H9 (cell line): ENCODE measurements at regions not wholly inside any gene's neighbourhood (a gene's known extent, or its start where the extent isn't known, plus 50 kb on each side); places are given as distances from the start of the nearest gene placed in this dataset.

Experiments
- DNase-seq: peaks from one replicate; pipeline ENCODE4 v3.0.0-alpha.2; 2017
- H2AFZ ChIP-seq: one replicate; pipeline ENCODE4 v1.6.1; 2013; ENCODE audit warnings: mild to moderate bottlenecking, low read length, control low read depth, moderate library complexity
- H2AK5ac ChIP-seq: 2 replicates; pipeline ENCODE4 v1.6.1; 2013; ENCODE audit warnings: low read length, control low read depth, mixed read lengths; ENCODE audit not compliant: insufficient read length
- H2BK120ac ChIP-seq: one replicate; pipeline ENCODE4 v1.6.1; 2013; ENCODE audit warnings: low read depth, mild to moderate bottlenecking, low read length, control low read depth, inconsistent platforms; ENCODE audit not compliant: poor library complexity, severe bottlenecking
- H2BK12ac ChIP-seq: 2 replicates; pipeline ENCODE4 v1.6.1; 2013; ENCODE audit warnings: low read length, control low read depth, mixed read lengths, low read depth; ENCODE audit not compliant: insufficient read length
- H2BK15ac ChIP-seq: 2 replicates; pipeline ENCODE4 v1.6.1; 2013; ENCODE audit warnings: low read depth, low read length, control low read depth
- H2BK20ac ChIP-seq: one replicate; pipeline ENCODE4 v1.6.1; 2013; ENCODE audit warnings: low read depth, mild to moderate bottlenecking, low read length, control low read depth, inconsistent platforms; ENCODE audit not compliant: poor library complexity, severe bottlenecking
- H2BK5ac ChIP-seq: 2 replicates; pipeline ENCODE4 v1.6.1; 2013; ENCODE audit warnings: low read length, control low read depth, mixed read lengths; ENCODE audit not compliant: insufficient read length
- H3K14ac ChIP-seq: 2 replicates; pipeline ENCODE4 v1.6.1; 2013; ENCODE audit warnings: low read length, control low read depth; ENCODE audit not compliant: insufficient read depth
- H3K18ac ChIP-seq: 2 replicates; pipeline ENCODE4 v1.6.1; 2013; ENCODE audit warnings: low read depth, mild to moderate bottlenecking, mixed read lengths, low read length, control low read depth; ENCODE audit not compliant: insufficient read length
- H3K23ac ChIP-seq: 2 replicates; pipeline ENCODE4 v1.6.1; 2013; ENCODE audit warnings: low read length, control low read depth, mixed read lengths, low read depth; ENCODE audit not compliant: insufficient read length
- H3K23me2 ChIP-seq: 2 replicates; pipeline ENCODE4 v1.6.1; 2013; ENCODE audit warnings: low read depth, mild to moderate bottlenecking, mixed read lengths, low read length, control low read depth; ENCODE audit not compliant: insufficient read length, poor library complexity, severe bottlenecking
- H3K27ac ChIP-seq: 2 replicates; pipeline ENCODE4 v1.5.1; 2013; ENCODE audit warnings: low read length, control low read depth, mixed read lengths, low read depth; ENCODE audit not compliant: insufficient read length
- H3K27me3 ChIP-seq: 2 replicates; pipeline ENCODE4 v1.6.1; 2013; ENCODE audit warnings: low read length, control low read depth, inconsistent platforms; ENCODE audit not compliant: insufficient read depth
- H3K4ac ChIP-seq: 2 replicates; pipeline ENCODE4 v1.6.1; 2013; ENCODE audit warnings: low read depth, mild to moderate bottlenecking, control low read depth, inconsistent platforms, low read length, moderate library complexity
- H3K4me1 ChIP-seq: 2 replicates; pipeline ENCODE4 v1.6.1; 2013; ENCODE audit warnings: low read length, control low read depth, inconsistent platforms; ENCODE audit not compliant: insufficient read depth
- H3K4me2 ChIP-seq: 2 replicates; pipeline ENCODE4 v1.6.1; 2013; ENCODE audit warnings: low read length, control low read depth, mixed read lengths; ENCODE audit not compliant: insufficient read length, insufficient read depth
- H3K56ac ChIP-seq: 2 replicates; pipeline ENCODE4 v1.6.1; 2013; ENCODE audit warnings: low read depth, mild to moderate bottlenecking, mixed read lengths, low read length, control low read depth; ENCODE audit not compliant: insufficient read length
- H3K79me1 ChIP-seq: 2 replicates; pipeline ENCODE4 v1.6.1; 2013; ENCODE audit warnings: low read depth, mild to moderate bottlenecking, moderate library complexity, low read length, control low read depth, inconsistent platforms; ENCODE audit not compliant: insufficient read depth, poor library complexity, severe bottlenecking
- H3K79me2 ChIP-seq: 2 replicates; pipeline ENCODE4 v1.6.1; 2013; ENCODE audit warnings: low read length, control low read depth, inconsistent platforms; ENCODE audit not compliant: insufficient read depth
- H3K9ac ChIP-seq: 2 replicates; pipeline ENCODE4 v1.6.1; 2013; ENCODE audit warnings: low read length, control low read depth, mixed read lengths; ENCODE audit not compliant: insufficient read length; ENCODE audit errors: extremely low read depth
- H3K9me3 ChIP-seq: one replicate; pipeline ENCODE4 v1.6.1; 2013; ENCODE audit warnings: low read depth, low read length, inconsistent platforms; ENCODE audit not compliant: control insufficient read depth
- H3T11ph ChIP-seq: one replicate; pipeline ENCODE4 v1.6.1; 2013; ENCODE audit warnings: mild to moderate bottlenecking, low read length, control low read depth, inconsistent platforms
- H4K20me1 ChIP-seq: one replicate; pipeline ENCODE4 v1.6.1; 2013; ENCODE audit not compliant: control insufficient read depth, insufficient read length, insufficient read depth
- H4K5ac ChIP-seq: 2 replicates; pipeline ENCODE4 v1.6.1; 2013; ENCODE audit warnings: low read depth, mild to moderate bottlenecking, mixed read lengths, low read length, control low read depth; ENCODE audit not compliant: insufficient read length
- H4K8ac ChIP-seq: replicated peaks from 2 replicates; pipeline ENCODE4 v1.6.1; 2013; ENCODE audit warnings: low read length, control low read depth, mixed read lengths, low read depth; ENCODE audit not compliant: insufficient read length
- H4K91ac ChIP-seq: 2 replicates; pipeline ENCODE4 v1.6.1; 2013; ENCODE audit warnings: low read depth, mild to moderate bottlenecking, moderate library complexity, mixed read lengths, low read length, control low read depth; ENCODE audit not compliant: insufficient read length
- H3K27ac Mint-ChIP-seq, 3 experiments: 2 replicates in 2 of 3; 3 replicates in 1 of 3; pipeline ENCODE4 v1.8.0; 2020 to 2021; ENCODE audit warnings: mixed read lengths in 3 of 3, mild to moderate bottlenecking in 1 of 3, moderate library complexity in 1 of 3
- H3K27me3 Mint-ChIP-seq: 2 replicates; pipeline ENCODE4 v1.8.0; 2021; ENCODE audit warnings: low read depth, mild to moderate bottlenecking, moderate library complexity, mixed read lengths
- H3K36me3 Mint-ChIP-seq, 3 experiments: 2 replicates in 2 of 3; 3 replicates in 1 of 3; pipeline ENCODE4 v1.8.0; 2020 to 2021; ENCODE audit warnings: low read depth in 3 of 3, mixed read lengths in 3 of 3; ENCODE audit not compliant: insufficient read depth in 1 of 3
- H3K4me1 Mint-ChIP-seq, 2 experiments: 2 replicates each; pipeline ENCODE4 v1.8.0; 2020; ENCODE audit warnings: mixed read lengths in 2 of 2
- H3K4me3 Mint-ChIP-seq, 2 experiments: 2 replicates in 1 of 2; 3 replicates in 1 of 2; pipeline ENCODE4 v1.8.0; 2020 to 2021; ENCODE audit warnings: mild to moderate bottlenecking in 2 of 2, mixed read lengths in 2 of 2, moderate library complexity in 1 of 2
- H3K9me3 Mint-ChIP-seq, 2 experiments: 2 replicates in 1 of 2; 3 replicates in 1 of 2; pipeline ENCODE4 v1.8.0; 2020; ENCODE audit warnings: mild to moderate bottlenecking in 2 of 2, mixed read lengths in 2 of 2, moderate library complexity in 1 of 2
- WGBS: extraction: QIAGEN DNeasy Blood & Tissue Kit; methylation state at CpG from one replicate; pipeline ENCODE4 v1.1.7; 2013; ENCODE audit warnings: missing lambda C conversion rate, low lambda C conversion rate, mixed read lengths; ENCODE audit not compliant: insufficient read length; ENCODE audit errors: extremely low coverage; 5-methylcytosine and 5-hydroxymethylcytosine counted together
- TF ChIP-seq, protein P1 (sequence below): fragments of 200-600 bp; sonication (generic); conservative IDR thresholded peaks from 3 replicates; pipeline ENCODE4 v1.8.0; 2021; ENCODE audit warnings: antibody characterized with exemption, mild to moderate bottlenecking

DNA sequence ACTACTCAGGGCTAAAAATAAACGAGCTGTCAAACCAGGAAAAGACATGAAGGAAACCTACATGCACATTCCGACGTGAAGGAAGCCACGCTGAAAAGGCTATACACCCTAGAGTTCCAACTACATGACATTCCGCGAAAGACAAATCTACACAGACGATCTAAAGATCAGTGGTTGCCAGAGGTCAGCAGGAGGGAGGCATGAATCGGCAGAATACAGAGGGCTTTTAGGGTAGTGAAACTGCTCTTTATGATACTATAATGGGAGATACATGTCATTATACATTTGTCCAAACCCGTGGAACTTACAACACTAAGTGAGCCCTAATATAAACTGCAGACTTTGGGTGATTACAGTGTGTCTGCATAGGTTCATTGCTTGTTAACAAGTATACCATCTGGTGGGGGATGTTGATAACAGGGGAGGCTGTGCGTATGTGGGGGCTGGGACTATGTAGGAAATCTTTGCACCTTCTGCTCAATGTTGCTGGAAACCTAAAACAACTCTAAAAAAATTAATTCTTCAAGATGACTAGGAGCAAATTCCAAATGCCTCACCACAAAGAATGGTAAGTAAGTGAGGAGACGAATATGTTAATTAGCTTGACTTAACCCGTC is 132.2 kb upstream of the CDH4 start:
- Histone ChIP-seq H3K9me3 (no peaks in the 10 kb centered on the region), H3K27ac (no peak overlapping the region), H2BK20ac (no peak overlapping the region), H4K91ac (no peak overlapping the region), H3K79me1 (no peaks in the 10 kb centered on the region), H4K5ac (no peak overlapping the region), H3K4me2 (no peak overlapping the region), H3K56ac (no peak overlapping the region), H2AK5ac (no peak overlapping the region), H3K79me2 (no peaks in the 10 kb centered on the region), H3K14ac (no peak overlapping the region), H3K23me2 (no peaks in the 10 kb centered on the region), H2BK120ac (no peak overlapping the region), H4K20me1 (no peaks in the 10 kb centered on the region), H3K9ac (no peak overlapping the region), H3K4me1 (no peaks in the 10 kb centered on the region), H4K8ac (no peak overlapping the region), H2BK15ac (no peak overlapping the region), H2BK5ac (no peak overlapping the region), H3K4ac (no peak overlapping the region), H3K27me3 (no peaks in the 10 kb centered on the region), H3K23ac (no peak overlapping the region), H2AFZ (no peak overlapping the region), H2BK12ac (no peak overlapping the region), H3K18ac (no peak overlapping the region), H3T11ph (no peak overlapping the region)
- H3K27me3 Mint-ChIP-seq: peaks cover 59% of the 10 kb centered on the region
- peaks cover 3 to 4% of the 10 kb centered on the region in 2 experiments; a peak in 3 of 5 replicates for H3K9me3 Mint-ChIP-seq
- DNase-seq: no peak
- H3K4me3 Mint-ChIP-seq: no peak overlapping the region
- peaks cover 18% of the 10 kb centered on the region in 2 experiments for H3K4me1 Mint-ChIP-seq
- TF ChIP-seq, protein P1, sequence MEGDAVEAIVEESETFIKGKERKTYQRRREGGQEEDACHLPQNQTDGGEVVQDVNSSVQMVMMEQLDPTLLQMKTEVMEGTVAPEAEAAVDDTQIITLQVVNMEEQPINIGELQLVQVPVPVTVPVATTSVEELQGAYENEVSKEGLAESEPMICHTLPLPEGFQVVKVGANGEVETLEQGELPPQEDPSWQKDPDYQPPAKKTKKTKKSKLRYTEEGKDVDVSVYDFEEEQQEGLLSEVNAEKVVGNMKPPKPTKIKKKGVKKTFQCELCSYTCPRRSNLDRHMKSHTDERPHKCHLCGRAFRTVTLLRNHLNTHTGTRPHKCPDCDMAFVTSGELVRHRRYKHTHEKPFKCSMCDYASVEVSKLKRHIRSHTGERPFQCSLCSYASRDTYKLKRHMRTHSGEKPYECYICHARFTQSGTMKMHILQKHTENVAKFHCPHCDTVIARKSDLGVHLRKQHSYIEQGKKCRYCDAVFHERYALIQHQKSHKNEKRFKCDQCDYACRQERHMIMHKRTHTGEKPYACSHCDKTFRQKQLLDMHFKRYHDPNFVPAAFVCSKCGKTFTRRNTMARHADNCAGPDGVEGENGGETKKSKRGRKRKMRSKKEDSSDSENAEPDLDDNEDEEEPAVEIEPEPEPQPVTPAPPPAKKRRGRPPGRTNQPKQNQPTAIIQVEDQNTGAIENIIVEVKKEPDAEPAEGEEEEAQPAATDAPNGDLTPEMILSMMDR: no peak
- no CpG with 5 or more reads among the region's 12 CpGs for WGBS
- H3K27ac Mint-ChIP-seq: no peak overlapping the region
- no peaks in the 10 kb centered on the region; a peak in 1 of 7 replicates for H3K36me3 Mint-ChIP-seq
